H9 (cell line): ENCODE measurements at regions not wholly inside any gene's neighbourhood (a gene's known extent, or its start where the extent isn't known, plus 50 kb on each side); places are given as distances from the start of the nearest gene placed in this dataset.

Source experiments
- DNase-seq: peaks from one replicate; pipeline ENCODE4 v3.0.0-alpha.2; 2017
- H2AFZ ChIP-seq: one replicate; pipeline ENCODE4 v1.6.1; 2013; ENCODE audit warnings: mild to moderate bottlenecking, low read length, control low read depth, moderate library complexity
- H2AK5ac ChIP-seq: 2 replicates; pipeline ENCODE4 v1.6.1; 2013; ENCODE audit warnings: low read length, control low read depth, mixed read lengths; ENCODE audit not compliant: insufficient read length
- H2BK120ac ChIP-seq: one replicate; pipeline ENCODE4 v1.6.1; 2013; ENCODE audit warnings: low read depth, mild to moderate bottlenecking, low read length, control low read depth, inconsistent platforms; ENCODE audit not compliant: poor library complexity, severe bottlenecking
- H2BK12ac ChIP-seq: 2 replicates; pipeline ENCODE4 v1.6.1; 2013; ENCODE audit warnings: low read length, control low read depth, mixed read lengths, low read depth; ENCODE audit not compliant: insufficient read length
- H2BK15ac ChIP-seq: 2 replicates; pipeline ENCODE4 v1.6.1; 2013; ENCODE audit warnings: low read depth, low read length, control low read depth
- H2BK20ac ChIP-seq: one replicate; pipeline ENCODE4 v1.6.1; 2013; ENCODE audit warnings: low read depth, mild to moderate bottlenecking, low read length, control low read depth, inconsistent platforms; ENCODE audit not compliant: poor library complexity, severe bottlenecking
- H2BK5ac ChIP-seq: 2 replicates; pipeline ENCODE4 v1.6.1; 2013; ENCODE audit warnings: low read length, control low read depth, mixed read lengths; ENCODE audit not compliant: insufficient read length
- H3K14ac ChIP-seq: 2 replicates; pipeline ENCODE4 v1.6.1; 2013; ENCODE audit warnings: low read length, control low read depth; ENCODE audit not compliant: insufficient read depth
- H3K18ac ChIP-seq: 2 replicates; pipeline ENCODE4 v1.6.1; 2013; ENCODE audit warnings: low read depth, mild to moderate bottlenecking, mixed read lengths, low read length, control low read depth; ENCODE audit not compliant: insufficient read length
- H3K23ac ChIP-seq: 2 replicates; pipeline ENCODE4 v1.6.1; 2013; ENCODE audit warnings: low read length, control low read depth, mixed read lengths, low read depth; ENCODE audit not compliant: insufficient read length
- H3K23me2 ChIP-seq: 2 replicates; pipeline ENCODE4 v1.6.1; 2013; ENCODE audit warnings: low read depth, mild to moderate bottlenecking, mixed read lengths, low read length, control low read depth; ENCODE audit not compliant: insufficient read length, poor library complexity, severe bottlenecking
- H3K27ac ChIP-seq: 2 replicates; pipeline ENCODE4 v1.5.1; 2013; ENCODE audit warnings: low read length, control low read depth, mixed read lengths, low read depth; ENCODE audit not compliant: insufficient read length
- H3K27me3 ChIP-seq: 2 replicates; pipeline ENCODE4 v1.6.1; 2013; ENCODE audit warnings: low read length, control low read depth, inconsistent platforms; ENCODE audit not compliant: insufficient read depth
- H3K4ac ChIP-seq: 2 replicates; pipeline ENCODE4 v1.6.1; 2013; ENCODE audit warnings: low read depth, mild to moderate bottlenecking, control low read depth, inconsistent platforms, low read length, moderate library complexity
- H3K4me1 ChIP-seq: 2 replicates; pipeline ENCODE4 v1.6.1; 2013; ENCODE audit warnings: low read length, control low read depth, inconsistent platforms; ENCODE audit not compliant: insufficient read depth
- H3K4me2 ChIP-seq: 2 replicates; pipeline ENCODE4 v1.6.1; 2013; ENCODE audit warnings: low read length, control low read depth, mixed read lengths; ENCODE audit not compliant: insufficient read length, insufficient read depth
- H3K56ac ChIP-seq: 2 replicates; pipeline ENCODE4 v1.6.1; 2013; ENCODE audit warnings: low read depth, mild to moderate bottlenecking, mixed read lengths, low read length, control low read depth; ENCODE audit not compliant: insufficient read length
- H3K79me1 ChIP-seq: 2 replicates; pipeline ENCODE4 v1.6.1; 2013; ENCODE audit warnings: low read depth, mild to moderate bottlenecking, moderate library complexity, low read length, control low read depth, inconsistent platforms; ENCODE audit not compliant: insufficient read depth, poor library complexity, severe bottlenecking
- H3K79me2 ChIP-seq: 2 replicates; pipeline ENCODE4 v1.6.1; 2013; ENCODE audit warnings: low read length, control low read depth, inconsistent platforms; ENCODE audit not compliant: insufficient read depth
- H3K9ac ChIP-seq: 2 replicates; pipeline ENCODE4 v1.6.1; 2013; ENCODE audit warnings: low read length, control low read depth, mixed read lengths; ENCODE audit not compliant: insufficient read length; ENCODE audit errors: extremely low read depth
- H3K9me3 ChIP-seq: one replicate; pipeline ENCODE4 v1.6.1; 2013; ENCODE audit warnings: low read depth, low read length, inconsistent platforms; ENCODE audit not compliant: control insufficient read depth
- H3T11ph ChIP-seq: one replicate; pipeline ENCODE4 v1.6.1; 2013; ENCODE audit warnings: mild to moderate bottlenecking, low read length, control low read depth, inconsistent platforms
- H4K20me1 ChIP-seq: one replicate; pipeline ENCODE4 v1.6.1; 2013; ENCODE audit not compliant: control insufficient read depth, insufficient read length, insufficient read depth
- H4K5ac ChIP-seq: 2 replicates; pipeline ENCODE4 v1.6.1; 2013; ENCODE audit warnings: low read depth, mild to moderate bottlenecking, mixed read lengths, low read length, control low read depth; ENCODE audit not compliant: insufficient read length
- H4K8ac ChIP-seq: replicated peaks from 2 replicates; pipeline ENCODE4 v1.6.1; 2013; ENCODE audit warnings: low read length, control low read depth, mixed read lengths, low read depth; ENCODE audit not compliant: insufficient read length
- H4K91ac ChIP-seq: 2 replicates; pipeline ENCODE4 v1.6.1; 2013; ENCODE audit warnings: low read depth, mild to moderate bottlenecking, moderate library complexity, mixed read lengths, low read length, control low read depth; ENCODE audit not compliant: insufficient read length
- H3K27ac Mint-ChIP-seq, 3 experiments: 2 replicates in 2 of 3; 3 replicates in 1 of 3; pipeline ENCODE4 v1.8.0; 2020 to 2021; ENCODE audit warnings: mixed read lengths in 3 of 3, mild to moderate bottlenecking in 1 of 3, moderate library complexity in 1 of 3
- H3K27me3 Mint-ChIP-seq: 2 replicates; pipeline ENCODE4 v1.8.0; 2021; ENCODE audit warnings: low read depth, mild to moderate bottlenecking, moderate library complexity, mixed read lengths
- H3K36me3 Mint-ChIP-seq, 3 experiments: 2 replicates in 2 of 3; 3 replicates in 1 of 3; pipeline ENCODE4 v1.8.0; 2020 to 2021; ENCODE audit warnings: low read depth in 3 of 3, mixed read lengths in 3 of 3; ENCODE audit not compliant: insufficient read depth in 1 of 3
- H3K4me1 Mint-ChIP-seq, 2 experiments: 2 replicates each; pipeline ENCODE4 v1.8.0; 2020; ENCODE audit warnings: mixed read lengths in 2 of 2
- H3K4me3 Mint-ChIP-seq, 2 experiments: 2 replicates in 1 of 2; 3 replicates in 1 of 2; pipeline ENCODE4 v1.8.0; 2020 to 2021; ENCODE audit warnings: mild to moderate bottlenecking in 2 of 2, mixed read lengths in 2 of 2, moderate library complexity in 1 of 2
- H3K9me3 Mint-ChIP-seq, 2 experiments: 2 replicates in 1 of 2; 3 replicates in 1 of 2; pipeline ENCODE4 v1.8.0; 2020; ENCODE audit warnings: mild to moderate bottlenecking in 2 of 2, mixed read lengths in 2 of 2, moderate library complexity in 1 of 2
- CTCF ChIP-seq: fragments of 200-600 bp; sonication (generic); conservative IDR thresholded peaks from 3 replicates; pipeline ENCODE4 v1.8.0; 2021; ENCODE audit warnings: antibody characterized with exemption, mild to moderate bottlenecking
- WGBS: extraction: QIAGEN DNeasy Blood & Tissue Kit; methylation state at CpG from one replicate; pipeline ENCODE4 v1.1.7; 2013; ENCODE audit warnings: missing lambda C conversion rate, low lambda C conversion rate, mixed read lengths; ENCODE audit not compliant: insufficient read length; ENCODE audit errors: extremely low coverage; 5-methylcytosine and 5-hydroxymethylcytosine counted together

- H2BK12ac ChIP-seq, result no peak overlapping the region
- no peaks in the 10 kb centered on the region for H3K27me3 Mint-ChIP-seq
- H4K5ac ChIP-seq, result no peak overlapping the region
- H3K27ac ChIP-seq, result no peak overlapping the region
- H3K4ac ChIP-seq, result no peak overlapping the region
- no CpG with 5 or more reads among the region's 3 CpGs for WGBS
- H3K79me1 ChIP-seq, result no peaks in the 10 kb centered on the region
- no peak overlapping the region for H2BK20ac ChIP-seq
- H3K9me3 ChIP-seq, result no peaks in the 10 kb centered on the region
- H3K14ac ChIP-seq, result no peak overlapping the region
- no peak overlapping the region for H3K23ac ChIP-seq
- no peaks in the 10 kb centered on the region for H3K4me1 Mint-ChIP-seq
- H3K27me3 ChIP-seq, result no peaks in the 10 kb centered on the region
- H3K18ac ChIP-seq, result no peak overlapping the region
- no peak overlapping the region for H2BK5ac ChIP-seq
- H3K9ac ChIP-seq, result no peak overlapping the region
- H2AFZ ChIP-seq, result no peak overlapping the region
- no peaks in the 10 kb centered on the region for H3K79me2 ChIP-seq
- H3K4me1 ChIP-seq, result no peaks in the 10 kb centered on the region
- no peak overlapping the region for H2BK15ac ChIP-seq
- no peak overlapping the region for H4K8ac ChIP-seq
- TF ChIP-seq CTCF, result no peak
- no peak overlapping the region for H2AK5ac ChIP-seq
- no peak overlapping the region for H3K4me2 ChIP-seq
- 0 out of 5 replicates have a peak, but pooled peaks cover 0 to 3% of the 10 kb centered on the region in 2 experiments for H3K9me3 Mint-ChIP-seq
- H3T11ph ChIP-seq, result no peak overlapping the region
- no peak overlapping the region for H3K4me3 Mint-ChIP-seq
- H2BK120ac ChIP-seq, result no peak overlapping the region
- no peaks in the 10 kb centered on the region for H3K23me2 ChIP-seq
- no peak overlapping the region for H4K91ac ChIP-seq
- no peaks in the 10 kb centered on the region for H3K36me3 Mint-ChIP-seq
- H4K20me1 ChIP-seq, result no peaks in the 10 kb centered on the region
- DNase-seq, result no peak
- H3K56ac ChIP-seq, result no peak overlapping the region
- no peak overlapping the region for H3K27ac Mint-ChIP-seq
These were observed 369.4 kb downstream of the TBX15 start for GRCh38 chr1:118618618-118619340.
